NCI-H345 treated with DMSO at 0.1 percent for 48 hours (cell line): ENCODE measurements at regions not wholly inside any gene's neighbourhood (a gene's known extent, or its start where the extent isn't known, plus 50 kb on each side); places are given as distances from the start of the nearest gene placed in this dataset.
"Not testable (repeated sequence)": the region's sequence is repeated elsewhere in the genome, so short reads cannot be mapped to it uniquely, and the experiment has no call there.

Source experiments
- DNase-seq: peaks from one replicate; lab custom pipeline; 2025; ENCODE audit not compliant: unreplicated experiment; lab: John Stamatoyannopoulos, UW

- no peak for DNase-seq
Observed at GRCh38 chr1:60822252-60822651, 260.1 kb upstream of the NFIA start.

GRCh38 chr1:60821156-60821555 lies 261.2 kb upstream of the NFIA start:
- DNase-seq, result no peak

DNA sequence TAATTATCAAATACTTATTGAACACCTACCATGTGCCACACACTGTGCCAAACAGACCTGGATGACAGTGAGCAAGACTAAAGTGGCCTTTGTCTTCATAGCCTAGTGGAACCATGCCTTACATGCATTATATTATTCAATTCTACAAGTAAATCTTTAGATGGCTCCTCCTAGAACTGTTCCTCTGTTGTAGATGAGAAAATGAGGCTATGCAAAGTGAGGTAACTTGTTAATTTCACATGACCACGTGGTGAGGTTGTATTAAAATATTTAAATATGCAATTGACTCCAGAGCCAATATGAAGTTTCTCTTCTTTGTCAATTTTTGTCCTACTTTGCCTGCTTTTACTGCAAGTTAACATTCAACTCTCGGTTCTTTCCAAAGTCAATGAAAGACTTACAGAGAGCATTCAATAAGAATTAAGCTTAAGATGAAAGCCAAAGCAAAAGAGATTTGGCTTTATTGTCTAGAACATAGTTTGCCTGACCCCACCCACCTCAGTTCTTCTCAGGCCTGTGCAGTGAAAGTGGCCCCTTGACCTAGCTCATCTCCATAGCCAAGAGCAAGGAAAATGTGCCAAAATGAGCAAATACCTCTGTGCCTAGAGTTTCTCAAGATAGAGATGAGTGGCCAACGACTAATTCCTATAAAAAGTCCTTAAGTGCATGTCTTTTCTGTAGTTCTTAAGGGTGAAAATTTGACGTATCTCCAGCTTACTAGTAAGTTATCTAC lies 263.2 kb upstream of the NFIA start:
- no peak for DNase-seq

DNA sequence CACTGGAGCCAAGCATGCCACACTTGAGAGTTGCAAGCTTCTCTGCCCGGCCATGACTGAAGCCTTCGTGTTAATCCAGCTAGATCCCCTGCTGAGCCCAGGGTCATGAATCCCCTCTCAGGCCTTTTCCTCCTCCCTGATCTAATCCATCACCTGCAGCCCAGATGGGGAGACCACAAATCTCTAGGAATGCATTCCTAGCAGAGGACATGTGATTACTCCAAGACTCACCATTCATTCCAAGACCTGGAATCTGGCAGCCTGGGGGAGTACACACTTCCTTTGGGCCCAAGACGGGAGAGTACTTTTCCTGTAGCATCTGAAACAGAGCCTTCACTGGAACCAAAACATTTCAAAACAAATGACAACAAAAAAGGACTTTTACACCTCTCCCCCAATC lies 269.3 kb upstream of the NFIA start:
- DNase-seq, result no peak

- DNase-seq, result no peak
Observed at GRCh38 chr1:60809204-60809980, 273.0 kb upstream of the NFIA start.

DNA sequence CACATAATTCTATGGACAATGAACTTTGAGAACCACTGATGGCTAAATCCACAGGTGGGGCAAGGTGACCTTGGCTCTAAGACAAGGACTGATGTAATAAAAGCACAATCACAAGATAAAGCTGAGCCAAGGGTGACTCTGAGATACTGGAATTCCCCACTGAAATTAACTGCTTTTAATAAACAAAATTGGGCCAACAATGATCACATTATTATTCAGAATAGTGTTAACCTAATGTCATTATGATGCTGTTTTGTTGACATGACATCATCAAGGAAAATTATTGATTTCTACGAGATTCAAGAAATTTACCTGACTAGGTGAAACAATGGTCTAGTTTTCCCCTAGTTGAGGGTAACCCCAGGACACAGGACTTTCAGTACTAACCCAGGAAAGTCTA lies 273.7 kb upstream of the NFIA start:
- DNase-seq, result no peak

DNA sequence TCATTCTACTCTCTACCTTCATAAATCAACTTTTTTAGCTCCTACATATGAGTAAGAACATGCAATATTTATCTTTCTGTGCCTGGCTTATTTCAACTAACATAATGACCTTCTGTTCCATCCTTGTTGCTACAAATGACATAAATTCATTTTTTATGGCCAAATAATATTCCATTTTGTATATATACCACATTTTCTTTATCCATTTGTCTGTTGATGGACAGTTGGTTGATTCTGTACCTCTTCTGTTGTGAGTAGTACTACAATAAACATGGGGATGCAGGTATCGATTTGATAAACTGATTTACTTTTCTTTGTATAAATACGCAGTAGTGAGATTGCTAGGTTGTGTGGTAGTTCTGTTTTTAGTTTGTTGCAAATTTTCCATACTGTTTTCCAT lies 279.5 kb upstream of the NFIA start:
- DNase-seq, result no peak

DNA sequence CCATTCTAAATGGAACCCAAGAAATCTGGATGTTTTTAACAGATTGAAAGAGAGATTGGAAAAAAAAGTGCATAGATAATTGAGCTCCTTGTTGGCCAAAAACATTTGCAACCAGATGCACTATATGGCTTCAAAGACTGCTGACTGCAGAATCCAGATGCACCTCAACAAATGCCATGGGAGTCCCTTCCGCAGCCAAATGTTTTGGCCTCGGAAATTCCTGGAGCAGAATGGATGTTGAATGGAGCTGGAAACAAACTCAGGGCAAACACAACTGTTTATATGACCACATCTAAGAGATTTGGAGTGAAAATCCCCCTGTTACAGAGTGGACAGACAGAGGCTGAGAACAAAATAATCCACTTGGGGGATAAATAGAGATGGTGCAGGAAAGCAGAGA lies 285.0 kb upstream of the NFIA start:
- DNase-seq, result no peak

DNA sequence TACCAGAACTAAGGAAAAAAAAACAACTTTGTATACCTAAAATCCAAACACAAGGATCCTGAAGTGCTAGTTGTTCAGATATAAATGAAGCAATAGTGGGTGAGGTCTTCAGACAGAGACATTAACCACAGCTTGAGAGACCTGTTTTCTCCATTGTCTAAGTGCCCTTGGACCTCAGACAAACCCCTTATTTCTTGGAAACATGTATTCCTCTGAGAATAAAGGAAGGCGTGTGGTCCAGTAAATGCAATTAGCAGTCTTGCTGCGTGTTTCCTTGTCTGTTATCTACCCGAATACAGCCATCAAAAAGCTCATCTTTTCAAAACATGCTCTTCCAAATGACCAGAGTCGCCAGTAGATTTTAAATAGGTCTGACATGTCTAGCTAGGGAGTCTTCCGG lies 291.1 kb upstream of the NFIA start:
- no peak for DNase-seq

GRCh38 chr1:60773099-60773498 lies 309.3 kb upstream of the NFIA start:
- not testable (repeated sequence) for DNase-seq

DNA sequence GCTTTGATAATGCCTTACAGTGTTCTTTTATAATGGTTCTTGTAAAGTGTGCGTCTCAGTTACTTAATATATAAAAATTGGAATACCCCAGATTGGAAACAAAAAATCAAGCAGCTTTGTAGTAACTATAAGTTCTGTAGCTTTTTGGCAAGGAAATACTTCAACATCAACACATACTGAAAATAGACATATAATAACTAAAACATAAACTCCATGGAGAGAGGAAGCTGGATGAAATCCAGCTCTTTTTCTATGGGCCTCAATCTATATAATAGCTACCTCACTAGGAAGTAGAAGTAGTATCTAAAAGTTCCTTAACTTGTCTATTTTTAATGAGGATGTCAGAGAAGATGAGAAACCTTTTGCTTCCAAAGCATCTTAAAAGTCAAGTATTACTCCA lies 313.3 kb upstream of the NFIA start:
- no peak for DNase-seq

DNA sequence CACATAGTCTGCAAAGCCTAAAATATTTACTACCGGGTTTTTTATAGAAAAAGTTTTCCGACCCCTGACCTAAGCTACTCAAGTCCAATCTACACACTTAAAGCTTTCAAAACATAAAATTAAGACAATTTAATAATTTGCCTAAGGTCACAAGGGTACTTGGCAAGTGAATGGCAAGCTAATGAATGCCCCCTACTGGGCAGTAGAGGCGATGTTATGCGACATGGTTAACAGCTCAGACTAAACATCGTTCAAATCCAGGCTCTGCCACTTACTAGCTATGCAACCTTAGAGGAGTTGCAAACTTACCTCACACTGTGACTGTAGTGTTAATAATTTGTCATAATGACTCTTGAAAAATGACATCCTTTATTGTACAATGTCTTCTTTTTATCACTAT lies 317.2 kb upstream of the NFIA start:
- no peak for DNase-seq

GRCh38 chr1:60764489-60764888 lies 317.9 kb upstream of the NFIA start:
- DNase-seq, result no peak

DNA sequence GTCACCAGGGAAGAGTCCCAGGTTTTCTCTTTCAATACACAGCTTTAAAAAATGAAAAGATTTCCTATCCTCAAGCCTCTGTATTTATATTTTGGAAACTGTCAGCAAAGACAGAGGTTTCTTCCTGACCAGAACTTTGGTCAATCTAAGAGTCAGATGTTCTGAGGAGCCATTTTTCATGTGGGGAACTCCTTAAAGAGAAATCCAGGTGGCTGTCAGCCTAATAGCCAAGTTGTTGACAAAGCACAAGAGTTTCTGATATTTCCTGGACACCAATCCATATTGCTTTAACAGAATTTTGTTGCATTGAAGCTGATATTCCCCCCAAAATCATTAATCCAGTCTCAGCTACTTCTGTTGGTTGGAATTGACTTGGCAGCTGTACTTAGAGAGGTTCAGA lies 318.6 kb upstream of the NFIA start:
- DNase-seq, result no peak

DNA sequence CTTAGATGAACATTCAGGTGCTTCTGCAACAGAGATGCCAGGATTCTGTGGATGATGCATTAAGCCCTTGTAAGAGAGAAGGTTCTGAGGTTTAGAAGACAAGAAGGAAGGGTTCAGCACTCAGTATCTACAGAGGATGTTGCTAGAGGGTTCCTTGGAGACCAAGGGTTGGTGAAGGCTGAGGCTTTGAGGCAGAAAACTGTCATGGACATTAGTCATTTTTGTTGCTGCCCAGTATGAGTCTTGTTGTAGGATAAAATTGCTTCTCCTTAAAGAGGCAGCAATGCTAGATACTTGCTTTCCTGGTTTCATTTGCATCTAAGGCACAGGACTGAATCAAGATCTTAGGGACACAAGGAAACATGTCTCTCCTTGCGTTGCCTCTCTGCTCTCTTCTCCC lies 319.4 kb upstream of the NFIA start:
- DNase-seq, result no peak

- no peak for DNase-seq
Observed at GRCh38 chr1:60762176-60762575, 320.2 kb upstream of the NFIA start.

DNA sequence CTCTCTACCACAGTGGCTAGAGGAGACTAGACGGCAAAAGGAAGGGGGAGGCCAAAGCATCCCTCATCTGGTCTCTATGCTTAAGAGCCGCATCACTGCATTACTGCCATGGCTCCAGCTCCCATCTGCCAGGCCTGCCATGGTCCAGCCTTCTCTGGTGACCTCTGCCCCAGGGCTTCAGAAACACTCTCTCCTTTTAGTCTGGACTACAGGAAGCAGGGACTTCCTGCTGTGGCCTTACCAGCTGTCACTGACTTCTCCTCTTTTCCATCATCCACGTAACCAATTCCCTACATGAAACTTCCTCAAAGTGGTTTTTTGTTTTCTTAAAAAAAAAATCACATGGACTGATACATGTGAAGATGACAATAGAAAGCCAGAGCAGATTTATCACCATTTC lies 323.1 kb upstream of the NFIA start:
- no peak for DNase-seq

- no peak for DNase-seq
Observed at GRCh38 chr1:60757485-60757884, 324.9 kb upstream of the NFIA start.

DNA sequence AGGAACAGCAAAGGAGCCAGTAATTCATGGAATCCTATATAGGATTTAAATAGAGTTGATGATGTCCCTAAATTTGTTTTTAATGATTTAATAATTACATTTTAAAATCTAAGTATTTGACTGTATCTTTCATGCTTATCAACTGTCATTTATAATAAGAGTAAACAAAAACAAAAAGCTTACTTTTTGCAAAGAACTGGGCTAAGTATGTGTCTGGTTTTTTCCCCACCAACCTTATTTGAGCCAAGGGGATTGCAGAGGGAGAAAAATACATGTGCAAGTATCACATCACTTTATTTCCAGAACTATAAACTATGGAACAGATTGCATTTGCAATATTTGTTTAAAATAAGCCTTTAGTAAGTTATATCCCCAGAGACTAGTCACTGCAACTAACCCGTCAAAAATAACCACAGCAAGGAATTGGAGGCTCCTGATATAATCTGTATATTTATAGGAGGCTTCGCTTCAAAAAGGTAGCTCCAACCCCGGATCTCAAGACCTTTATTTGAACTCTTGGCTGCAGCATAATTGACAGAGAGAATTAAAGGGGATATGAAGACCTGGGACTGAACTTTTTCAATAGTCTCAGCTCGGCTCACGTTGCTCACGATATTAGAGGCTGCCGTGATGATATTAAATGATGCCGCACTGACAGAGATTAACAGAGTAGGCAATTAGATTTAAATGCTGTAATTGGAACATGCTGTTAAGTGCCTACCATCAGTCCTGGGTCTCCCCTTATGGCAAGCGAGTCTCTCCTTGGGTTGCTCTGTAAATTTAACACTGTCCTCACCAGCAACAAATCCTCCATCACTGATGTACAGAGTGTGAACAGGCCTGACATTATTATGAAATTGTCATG lies 329.1 kb upstream of the NFIA start:
- DNase-seq, result no peak

GRCh38 chr1:60751306-60751705 lies 331.1 kb upstream of the NFIA start:
- no peak for DNase-seq

DNA sequence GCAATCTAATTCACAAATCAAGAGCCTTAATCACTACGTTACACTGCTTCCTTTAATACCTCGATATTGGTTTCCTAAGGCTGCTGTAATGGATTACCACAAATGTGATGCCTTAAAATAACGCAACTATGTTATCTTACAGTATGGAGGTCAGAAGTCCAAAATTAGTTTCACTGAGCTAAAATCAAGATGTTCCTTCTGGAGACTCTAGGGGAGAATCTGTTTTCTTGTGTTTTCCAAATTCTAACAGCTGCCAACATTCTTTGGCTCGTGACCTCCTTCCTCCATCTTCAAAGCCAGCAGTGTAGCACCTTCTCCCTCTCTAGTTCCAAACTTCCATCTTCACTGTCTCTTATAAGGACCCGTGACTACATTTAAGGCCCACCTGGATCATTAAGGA lies 335.0 kb upstream of the NFIA start:
- DNase-seq, result no peak

DNA sequence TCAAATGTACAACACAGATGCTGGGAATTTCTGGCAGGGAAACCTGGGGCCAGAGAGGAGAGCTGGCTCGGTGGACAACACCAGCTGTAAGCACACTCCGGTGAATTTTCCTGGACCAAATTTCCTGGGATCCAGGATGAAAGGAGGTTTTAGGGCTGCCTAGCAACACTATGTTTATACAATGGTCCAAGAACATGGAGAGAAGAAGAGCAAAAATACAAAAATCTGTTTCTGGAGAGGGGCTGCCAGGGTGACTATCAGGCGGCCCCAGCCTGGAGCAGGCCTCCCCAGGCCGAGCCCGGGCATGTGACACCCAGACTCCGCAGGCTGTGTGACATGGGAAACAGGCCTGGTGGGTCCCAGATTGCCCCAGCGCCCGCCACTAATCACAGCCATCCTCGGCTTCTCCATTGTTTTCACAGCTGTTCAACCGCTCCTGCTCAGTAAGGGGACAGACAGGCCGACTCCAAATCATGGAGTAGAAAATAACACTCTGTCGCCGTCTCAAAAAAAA lies 336.0 kb upstream of the NFIA start:
- no peak for DNase-seq
